Stomach (tissue), 4 donors: ENCODE measurements at regions not wholly inside any gene's neighbourhood (a gene's known extent, or its start where the extent isn't known, plus 50 kb on each side); places are given as distances from the start of the nearest gene placed in this dataset.

Experiments
- POLR2AphosphoS5 ChIP-seq, 3 donors: sonication (generic); formaldehyde crosslinking; IDR thresholded peaks; one replicate each; pipeline ENCODE4 v1.6.1; 2016; ENCODE audit warnings: antibody characterized with exemption in 3 of 3
- TF ChIP-seq, protein P1 (sequence below), 7 experiments: fragments of 450-650 bp in 4 of 7; fragments of 200-600 bp in 3 of 7; sonication (generic) in 3 of 7; IDR thresholded peaks; one replicate each; pipeline ENCODE4 v1.5.1; 2016 to 2019; ENCODE audit warnings: antibody characterized with exemption in 7 of 7, control low read depth in 2 of 7, mild to moderate bottlenecking in 1 of 7

DNA sequence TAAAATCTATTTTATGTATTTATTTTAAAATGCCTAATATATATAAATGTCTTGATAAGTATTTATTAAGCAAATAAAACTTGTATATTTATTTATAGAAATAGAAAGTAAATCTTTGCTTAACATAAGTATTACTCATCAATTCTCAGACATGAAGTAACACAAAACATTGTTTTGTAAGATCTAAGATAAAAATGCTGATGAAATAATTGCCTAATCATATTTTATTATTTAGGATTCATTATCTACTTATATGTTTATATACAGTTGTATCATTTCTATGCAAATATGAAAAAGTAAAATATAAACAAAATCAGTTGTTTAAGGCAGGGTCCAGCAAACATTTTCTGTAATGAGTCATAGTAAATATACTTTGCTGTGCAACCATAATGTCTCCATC, 507.8 kb upstream of the CNTN5 start:
- TF ChIP-seq, protein P1, sequence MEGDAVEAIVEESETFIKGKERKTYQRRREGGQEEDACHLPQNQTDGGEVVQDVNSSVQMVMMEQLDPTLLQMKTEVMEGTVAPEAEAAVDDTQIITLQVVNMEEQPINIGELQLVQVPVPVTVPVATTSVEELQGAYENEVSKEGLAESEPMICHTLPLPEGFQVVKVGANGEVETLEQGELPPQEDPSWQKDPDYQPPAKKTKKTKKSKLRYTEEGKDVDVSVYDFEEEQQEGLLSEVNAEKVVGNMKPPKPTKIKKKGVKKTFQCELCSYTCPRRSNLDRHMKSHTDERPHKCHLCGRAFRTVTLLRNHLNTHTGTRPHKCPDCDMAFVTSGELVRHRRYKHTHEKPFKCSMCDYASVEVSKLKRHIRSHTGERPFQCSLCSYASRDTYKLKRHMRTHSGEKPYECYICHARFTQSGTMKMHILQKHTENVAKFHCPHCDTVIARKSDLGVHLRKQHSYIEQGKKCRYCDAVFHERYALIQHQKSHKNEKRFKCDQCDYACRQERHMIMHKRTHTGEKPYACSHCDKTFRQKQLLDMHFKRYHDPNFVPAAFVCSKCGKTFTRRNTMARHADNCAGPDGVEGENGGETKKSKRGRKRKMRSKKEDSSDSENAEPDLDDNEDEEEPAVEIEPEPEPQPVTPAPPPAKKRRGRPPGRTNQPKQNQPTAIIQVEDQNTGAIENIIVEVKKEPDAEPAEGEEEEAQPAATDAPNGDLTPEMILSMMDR (IDR thresholded peaks at IDR 0.05) = no peak
- TF ChIP-seq POLR2AphosphoS5 (IDR thresholded peaks at IDR 0.05) = no peak
